ENCODE measurements at regions not wholly inside any gene's neighbourhood (a gene's known extent, or its start where the extent isn't known, plus 50 kb on each side); places are given as distances from the start of the nearest gene placed in this dataset.

DNA sequence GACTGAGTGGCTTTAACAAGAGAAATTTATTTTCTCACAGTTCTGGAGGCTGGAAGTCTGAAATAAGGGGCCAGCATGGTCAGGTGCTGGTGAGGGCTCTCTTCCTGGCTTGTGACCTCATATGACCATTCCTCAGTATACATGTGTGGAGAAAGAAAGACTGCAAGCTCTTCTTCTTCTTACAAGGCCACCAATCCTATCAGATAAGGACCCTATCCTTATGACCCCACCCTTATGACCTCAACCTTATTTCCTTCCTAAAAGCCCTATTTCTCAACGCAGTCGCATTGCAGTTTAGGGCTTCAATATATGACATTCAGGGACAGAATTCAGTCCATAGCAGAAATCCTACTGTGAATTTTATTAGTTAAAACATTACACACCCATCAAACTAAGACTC, 124.4 kb upstream of the RAG2 start:
- Histone ChIP-seq H3K27ac (no peak overlapping the region), H3K4me3 (no peak overlapping the region)
- no peak for DNase-seq (ENCODE audit: low spot score)
- TF ChIP-seq, protein P1, sequence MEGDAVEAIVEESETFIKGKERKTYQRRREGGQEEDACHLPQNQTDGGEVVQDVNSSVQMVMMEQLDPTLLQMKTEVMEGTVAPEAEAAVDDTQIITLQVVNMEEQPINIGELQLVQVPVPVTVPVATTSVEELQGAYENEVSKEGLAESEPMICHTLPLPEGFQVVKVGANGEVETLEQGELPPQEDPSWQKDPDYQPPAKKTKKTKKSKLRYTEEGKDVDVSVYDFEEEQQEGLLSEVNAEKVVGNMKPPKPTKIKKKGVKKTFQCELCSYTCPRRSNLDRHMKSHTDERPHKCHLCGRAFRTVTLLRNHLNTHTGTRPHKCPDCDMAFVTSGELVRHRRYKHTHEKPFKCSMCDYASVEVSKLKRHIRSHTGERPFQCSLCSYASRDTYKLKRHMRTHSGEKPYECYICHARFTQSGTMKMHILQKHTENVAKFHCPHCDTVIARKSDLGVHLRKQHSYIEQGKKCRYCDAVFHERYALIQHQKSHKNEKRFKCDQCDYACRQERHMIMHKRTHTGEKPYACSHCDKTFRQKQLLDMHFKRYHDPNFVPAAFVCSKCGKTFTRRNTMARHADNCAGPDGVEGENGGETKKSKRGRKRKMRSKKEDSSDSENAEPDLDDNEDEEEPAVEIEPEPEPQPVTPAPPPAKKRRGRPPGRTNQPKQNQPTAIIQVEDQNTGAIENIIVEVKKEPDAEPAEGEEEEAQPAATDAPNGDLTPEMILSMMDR (IDR thresholded peaks at IDR 0.05), result no peak

DNA sequence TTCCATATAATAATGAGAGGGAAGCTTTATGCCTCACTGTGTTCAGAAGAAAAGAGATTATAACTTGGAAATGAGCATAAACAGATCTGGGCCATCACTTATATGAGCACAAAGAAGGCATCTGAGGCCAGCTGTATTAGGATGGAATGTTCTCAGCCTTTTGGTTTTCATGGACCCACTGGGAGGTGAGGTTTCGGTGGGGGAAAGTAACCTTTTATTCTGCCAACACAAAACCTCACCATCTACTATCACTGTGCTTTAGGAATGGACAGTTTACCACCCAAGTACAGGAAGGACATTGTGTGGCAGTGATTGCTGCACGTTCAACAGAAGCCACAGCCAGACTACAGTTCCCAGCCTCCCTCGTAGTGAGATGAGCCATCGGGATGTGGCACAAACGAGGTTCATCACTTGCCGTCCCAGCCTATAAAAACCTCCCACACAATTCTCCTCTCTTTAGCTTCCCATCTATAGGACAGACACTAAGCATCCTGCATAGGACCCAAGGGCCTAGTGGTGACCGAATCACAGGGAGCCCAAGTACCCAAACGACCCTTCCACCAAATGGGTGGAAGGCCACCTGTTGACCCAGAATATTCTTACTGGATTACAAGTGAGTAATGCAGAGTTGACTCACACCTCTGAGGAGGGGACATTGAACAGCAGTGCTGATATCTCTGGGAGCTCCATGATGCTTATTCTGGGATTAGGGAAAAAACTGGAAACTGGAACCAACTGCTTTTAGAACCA, 121.5 kb upstream of the RAG2 start:
- no peak overlapping the region for H3K27ac ChIP-seq

DNA sequence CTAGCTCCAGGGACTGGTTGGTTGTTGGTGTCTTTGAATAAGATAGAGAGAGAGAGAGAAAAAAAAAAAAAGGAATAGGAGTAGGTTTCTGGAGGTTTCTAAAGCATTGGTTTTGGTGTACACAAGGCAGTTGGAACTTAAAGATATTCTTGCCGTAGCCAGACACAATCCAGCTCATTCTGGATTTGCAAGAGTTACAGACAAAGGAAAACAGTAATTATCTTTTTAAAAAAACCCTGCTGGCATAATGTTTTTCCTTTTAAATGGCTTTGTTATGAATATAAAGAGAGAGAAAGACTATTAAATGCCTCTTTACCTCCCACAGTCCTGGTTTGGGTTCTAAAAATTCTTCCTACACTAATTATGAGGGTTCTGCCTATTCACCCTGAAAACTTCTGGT, 120.4 kb upstream of the RAG2 start:
- TF ChIP-seq, protein P1 (IDR thresholded peaks at IDR 0.05), result no peak

More for the DNA sequence above, 121.5 kb upstream of the RAG2 start:
- H3K4me3 ChIP-seq, result no peak overlapping the region
- TF ChIP-seq, protein P1 (IDR thresholded peaks at IDR 0.05), result no peak
- no peak for DNase-seq (ENCODE audit: low spot score)

DNA sequence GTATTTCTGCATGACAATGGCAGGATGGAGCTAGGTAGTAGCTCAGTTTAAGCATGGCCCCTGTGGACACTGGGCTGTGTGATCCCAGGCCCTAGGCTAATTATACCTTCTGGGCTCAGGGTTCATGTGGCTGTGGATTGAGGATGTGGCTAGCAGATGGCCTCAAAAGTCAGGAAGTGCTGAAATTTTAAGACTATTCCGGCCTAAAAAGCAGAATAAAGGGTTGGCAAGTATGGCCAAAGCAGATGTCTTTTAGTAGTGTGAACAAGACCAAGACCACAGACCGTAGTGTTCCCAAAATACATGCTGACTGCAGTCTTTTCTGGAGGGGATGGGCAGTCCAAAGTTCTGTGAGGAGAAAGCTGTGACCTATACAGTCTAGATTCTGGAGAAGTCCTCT, 115.7 kb upstream of the RAG2 start:
- no peak for DNase-seq (ENCODE audit: low spot score)
- peak overlapping the region in 1 of 2 donors; percentile 5 for H3K27ac ChIP-seq

More for the DNA sequence above, 120.4 kb upstream of the RAG2 start:
- Histone ChIP-seq H3K4me3 (no peak overlapping the region), H3K27ac (no peak overlapping the region)
- no peak for DNase-seq (ENCODE audit: low spot score)

DNA sequence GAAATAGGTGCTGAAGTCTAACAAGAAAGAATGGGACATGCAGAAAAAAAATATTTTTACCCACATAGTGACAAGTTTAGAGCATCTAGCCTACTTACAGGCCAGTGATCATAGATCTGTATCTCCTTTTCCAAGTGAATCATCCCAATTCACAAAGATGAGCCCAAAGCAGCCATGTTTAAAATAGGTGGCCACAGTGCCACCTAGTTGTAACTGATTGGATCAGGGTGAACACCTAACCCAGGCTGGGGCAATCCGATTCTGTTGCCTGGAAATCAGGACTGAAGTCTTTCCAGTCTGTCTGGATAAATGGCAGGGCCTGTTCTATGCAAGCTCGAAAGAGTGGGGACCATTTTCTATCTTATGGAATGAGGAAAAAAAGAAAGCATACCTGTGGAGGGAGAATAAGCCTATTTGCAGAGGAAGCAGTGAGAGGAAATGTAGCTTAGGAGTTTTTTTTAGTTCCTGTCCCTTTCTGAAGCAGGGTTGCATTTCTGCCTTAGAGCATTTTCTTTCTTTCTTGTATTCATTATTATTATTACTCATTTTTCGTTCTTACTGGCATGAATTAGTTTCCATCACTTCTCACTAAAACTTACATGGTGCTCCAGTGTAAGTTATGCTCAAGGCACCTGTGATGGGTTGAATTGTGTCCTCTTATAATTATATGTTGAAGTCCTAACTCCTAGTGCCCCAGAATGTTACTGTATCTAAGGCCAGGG, 113.2 kb upstream of the RAG2 start:
- TF ChIP-seq, protein P1 (IDR thresholded peaks at IDR 0.05), result no peak
- no peak for DNase-seq (ENCODE audit: low spot score)

More for the DNA sequence above, 115.7 kb upstream of the RAG2 start:
- no peak overlapping the region for H3K4me3 ChIP-seq
- TF ChIP-seq, protein P1 (IDR thresholded peaks at IDR 0.05), result no peak

More for the DNA sequence above, 113.2 kb upstream of the RAG2 start:
- Histone ChIP-seq H3K4me3 (no peak overlapping the region), H3K27ac (no peak overlapping the region)

Measured in coronary artery (tissue), 2 donors.